Rectal smooth muscle tissue (tissue), 1 donor: ENCODE measurements at regions not wholly inside any gene's neighbourhood (a gene's known extent, or its start where the extent isn't known, plus 50 kb on each side); places are given as distances from the start of the nearest gene placed in this dataset.
"Not testable (repeated sequence)": the region's sequence is repeated elsewhere in the genome, so short reads cannot be mapped to it uniquely, and the experiment has no call there.

Experiments used
- H3K27ac ChIP-seq: one replicate; pipeline ENCODE4 v1.7.0; 2013; ENCODE audit warnings: low read depth, low read length, inconsistent platforms
- H3K27me3 ChIP-seq: one replicate; pipeline ENCODE4 v1.7.0; 2013; ENCODE audit warnings: low read length; ENCODE audit not compliant: control insufficient read depth, insufficient read depth
- H3K36me3 ChIP-seq: one replicate; pipeline ENCODE4 v1.7.0; 2013; ENCODE audit warnings: low read length; ENCODE audit not compliant: control insufficient read depth, insufficient read depth
- H3K4me1 ChIP-seq: one replicate; pipeline ENCODE4 v1.7.0; 2013; ENCODE audit warnings: low read length; ENCODE audit not compliant: control insufficient read depth, insufficient read depth
- H3K4me3 ChIP-seq: one replicate; pipeline ENCODE4 v1.7.0; 2013; ENCODE audit warnings: low read length
- H3K9ac ChIP-seq: one replicate; pipeline ENCODE4 v1.7.0; 2013; ENCODE audit warnings: low read length

DNA sequence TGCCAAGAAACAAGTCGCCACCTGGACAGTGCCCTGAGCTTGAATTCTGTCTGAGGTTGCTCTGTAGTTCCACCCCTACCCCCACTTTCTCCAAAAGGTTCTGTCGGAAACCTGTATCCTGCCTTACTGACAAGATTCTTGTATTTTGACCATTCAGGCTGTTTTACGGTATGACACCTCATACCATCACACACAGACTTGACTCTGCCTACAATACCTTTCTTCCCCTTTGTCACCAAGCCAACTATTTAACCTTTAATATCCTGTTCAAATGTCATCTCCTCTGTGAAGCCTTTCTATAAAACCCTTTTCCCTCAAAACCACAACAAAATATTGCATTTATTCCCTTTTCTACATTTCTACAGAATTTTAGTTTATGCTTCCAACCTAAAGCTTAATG lies 161.9 kb downstream of the VSIG4 start:
- H3K27ac ChIP-seq: no peak overlapping the region
- H3K4me1 ChIP-seq: no peaks in the 10 kb centered on the region
- H3K27me3 ChIP-seq: no peaks in the 10 kb centered on the region
- no peak overlapping the region for H3K4me3 ChIP-seq
- no peak overlapping the region for H3K9ac ChIP-seq
- no peaks in the 10 kb centered on the region for H3K36me3 ChIP-seq

DNA sequence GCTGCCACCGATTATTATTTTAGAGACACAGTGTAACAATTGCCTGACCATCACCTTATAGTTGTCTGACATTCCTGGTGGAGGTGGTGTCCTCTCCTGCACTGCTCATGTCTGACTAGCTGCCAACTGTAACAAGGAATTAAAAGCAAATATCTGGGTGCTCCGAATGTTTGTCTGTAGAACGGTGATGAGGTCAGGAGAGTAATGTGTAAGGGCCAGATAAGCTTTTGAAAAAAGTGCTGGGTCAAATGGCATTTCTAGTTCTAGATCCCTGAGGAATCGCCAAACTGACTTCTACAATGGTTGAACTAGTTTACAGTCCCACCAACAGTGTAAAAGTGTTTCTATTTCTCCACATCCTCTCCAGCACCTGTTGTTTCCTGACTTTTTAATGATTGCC lies 164.3 kb downstream of the VSIG4 start:
- H3K4me3 ChIP-seq, H3K27ac ChIP-seq, H3K36me3 ChIP-seq, H3K4me1 ChIP-seq, H3K9ac ChIP-seq, H3K27me3 ChIP-seq: not testable (repeated sequence)

DNA sequence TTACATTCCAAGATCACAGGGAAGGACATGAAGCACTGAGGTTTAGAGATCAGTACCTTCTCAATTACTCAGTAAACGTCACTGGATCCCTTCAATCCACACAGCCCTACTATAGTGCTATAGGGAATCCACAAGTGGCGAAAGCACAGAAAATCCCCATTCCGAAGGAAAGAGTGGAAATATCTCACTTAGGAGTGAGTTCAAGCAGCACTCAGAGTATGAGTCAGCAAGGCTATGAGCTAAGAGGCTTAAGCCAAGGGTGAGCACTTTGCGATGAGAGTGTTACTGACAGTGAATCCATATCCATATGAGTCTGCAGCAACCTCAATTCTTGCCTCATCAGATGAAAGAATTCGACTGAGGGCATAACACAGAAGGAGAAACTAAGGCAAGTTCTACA lies 165.1 kb downstream of the VSIG4 start:
- no peak overlapping the region for H3K9ac ChIP-seq
- H3K4me3 ChIP-seq: no peak overlapping the region
- H3K27me3 ChIP-seq: no peaks in the 10 kb centered on the region
- no peaks in the 10 kb centered on the region for H3K36me3 ChIP-seq
- no peaks in the 10 kb centered on the region for H3K4me1 ChIP-seq
- H3K27ac ChIP-seq: no peak overlapping the region

DNA sequence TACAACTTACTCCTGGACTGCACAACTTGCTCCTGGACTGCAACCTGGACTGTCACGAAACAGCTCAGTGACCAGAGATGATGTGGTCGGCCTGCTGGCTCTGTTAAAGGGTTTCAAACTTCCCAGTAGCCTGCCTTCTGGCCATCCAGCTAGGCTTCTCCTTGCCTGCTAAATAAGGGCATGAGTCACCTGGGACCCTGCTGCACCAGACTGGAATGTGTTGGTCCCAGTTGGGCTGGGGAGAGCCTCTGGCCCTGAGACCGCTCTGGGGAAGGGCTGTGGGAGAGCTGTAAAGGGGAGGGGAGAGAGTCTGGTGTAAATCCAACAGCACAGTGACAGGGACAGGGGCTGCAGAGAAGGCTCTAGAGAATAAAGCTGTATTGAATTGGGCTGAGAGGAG lies 165.8 kb downstream of the VSIG4 start:
- no peak overlapping the region for H3K4me3 ChIP-seq
- no peaks in the 10 kb centered on the region for H3K4me1 ChIP-seq
- H3K36me3 ChIP-seq: no peaks in the 10 kb centered on the region
- no peak overlapping the region for H3K27ac ChIP-seq
- H3K27me3 ChIP-seq: no peaks in the 10 kb centered on the region
- no peak overlapping the region for H3K9ac ChIP-seq

- no peaks in the 10 kb centered on the region for H3K4me1 ChIP-seq
- H3K27me3 ChIP-seq: no peaks in the 10 kb centered on the region
- H3K4me3 ChIP-seq: no peak overlapping the region
- H3K9ac ChIP-seq: no peak overlapping the region
- H3K27ac ChIP-seq: no peak overlapping the region
- H3K36me3 ChIP-seq: no peaks in the 10 kb centered on the region
Measured at GRCh38 chrX:65873385-65873784, 166.5 kb downstream of the VSIG4 start.

DNA sequence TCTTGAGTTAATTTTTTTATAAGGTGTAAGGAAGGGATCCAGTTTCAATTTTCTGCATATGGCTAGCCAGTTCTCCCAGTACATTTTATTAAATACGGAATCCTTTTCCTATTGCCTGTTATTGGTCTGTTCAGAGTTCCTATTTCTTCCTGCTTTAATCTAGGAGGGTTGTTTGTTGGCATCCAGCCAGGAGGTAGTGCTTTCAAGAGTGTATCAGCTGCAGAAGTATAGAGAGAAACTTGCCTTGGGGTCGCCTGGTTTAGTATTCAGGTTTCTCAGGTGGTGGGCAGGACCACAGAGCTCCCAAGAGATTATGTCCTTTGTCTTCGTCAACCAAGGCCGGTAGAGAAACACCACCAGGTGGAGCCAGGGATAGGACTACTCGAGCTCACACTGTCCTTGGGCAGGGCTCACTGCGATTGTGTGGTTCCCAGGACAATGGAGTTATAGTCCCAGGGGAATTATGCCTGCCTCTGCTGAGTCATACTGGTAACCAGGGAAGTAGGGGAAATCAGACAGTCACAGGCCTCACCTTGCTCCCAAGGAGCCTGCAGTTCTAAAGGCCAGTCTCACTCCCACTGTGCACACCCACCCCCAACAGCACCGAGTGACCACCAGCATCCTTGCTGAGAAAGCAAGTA lies 168.1 kb downstream of the VSIG4 start:
- Histone ChIP-seq H3K9ac (no peak overlapping the region), H3K36me3 (no peaks in the 10 kb centered on the region)

GRCh38 chrX:65870544-65870943 lies 169.3 kb downstream of the VSIG4 start:
- not testable (repeated sequence) for H3K27ac ChIP-seq, H3K4me3 ChIP-seq, H3K27me3 ChIP-seq, H3K36me3 ChIP-seq, H3K4me1 ChIP-seq, H3K9ac ChIP-seq

More for the DNA sequence above, 168.1 kb downstream of the VSIG4 start:
- no peak overlapping the region for H3K4me3 ChIP-seq
- no peak overlapping the region for H3K27ac ChIP-seq
- H3K4me1 ChIP-seq: no peaks in the 10 kb centered on the region
- H3K27me3 ChIP-seq: no peaks in the 10 kb centered on the region

DNA sequence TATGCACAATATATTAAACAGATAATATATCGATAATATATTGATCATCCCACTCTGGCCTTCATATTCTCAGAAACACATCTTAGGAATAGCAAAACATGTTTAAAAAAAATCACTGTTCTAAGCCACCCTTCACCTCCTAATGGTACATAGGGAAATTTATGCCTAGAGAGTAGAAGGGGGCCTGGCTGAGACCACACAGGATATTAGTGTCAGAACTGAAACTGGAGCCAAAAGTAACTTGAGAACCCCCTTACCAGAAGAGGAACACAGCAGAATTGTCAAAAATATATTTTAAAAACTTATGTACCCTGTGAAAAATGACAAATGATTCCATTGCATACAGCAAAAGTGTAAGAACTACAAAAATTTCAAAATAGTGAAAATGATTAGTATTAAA lies 173.1 kb downstream of the VSIG4 start:
- no peak overlapping the region for H3K27ac ChIP-seq
- peaks cover 3% of the 10 kb centered on the region for H3K27me3 ChIP-seq
- no peak overlapping the region for H3K4me3 ChIP-seq
- no peaks in the 10 kb centered on the region for H3K4me1 ChIP-seq
- H3K9ac ChIP-seq: no peak overlapping the region
- H3K36me3 ChIP-seq: no peaks in the 10 kb centered on the region

- no peak overlapping the region for H3K27ac ChIP-seq
- H3K4me3 ChIP-seq: no peak overlapping the region
Measured at GRCh38 chrX:65866146-65866545, 173.7 kb downstream of the VSIG4 start.

GRCh38 chrX:65862638-65863037 lies 177.2 kb downstream of the VSIG4 start:
- Histone ChIP-seq H3K27me3 (peaks cover 3% of the 10 kb centered on the region), H3K27ac (no peak overlapping the region), H3K9ac (no peak overlapping the region), H3K4me1 (no peaks in the 10 kb centered on the region), H3K36me3 (no peaks in the 10 kb centered on the region), H3K4me3 (no peak overlapping the region)

More at GRCh38 chrX:65866146-65866545, 173.7 kb downstream of the VSIG4 start:
- no peak overlapping the region for H3K9ac ChIP-seq
- peaks cover 3% of the 10 kb centered on the region for H3K27me3 ChIP-seq
- H3K4me1 ChIP-seq: no peaks in the 10 kb centered on the region
- H3K36me3 ChIP-seq: no peaks in the 10 kb centered on the region

DNA sequence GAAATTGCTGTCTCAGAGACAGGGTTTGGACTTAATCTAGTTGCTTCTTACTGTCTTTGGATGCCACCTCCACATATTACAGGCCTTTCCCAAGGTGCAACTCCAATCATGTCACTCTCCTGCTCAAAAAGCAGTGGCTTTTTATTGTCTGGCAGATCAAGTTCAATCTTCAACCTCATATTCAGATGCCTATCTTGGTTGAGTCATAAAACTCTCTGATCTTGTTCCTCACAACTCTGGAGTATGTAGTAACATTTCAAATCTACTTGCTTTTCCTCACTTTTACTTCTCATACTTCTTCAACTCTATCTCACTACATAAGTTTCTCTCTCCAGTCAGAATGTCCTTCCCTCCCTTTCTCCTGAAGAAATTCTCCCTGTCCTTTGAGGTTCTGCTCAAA lies 180.6 kb downstream of the VSIG4 start:
- Histone ChIP-seq H3K9ac (no peak overlapping the region), H3K4me3 (no peak overlapping the region), H3K27me3 (no peaks in the 10 kb centered on the region), H3K27ac (no peak overlapping the region), H3K4me1 (no peaks in the 10 kb centered on the region), H3K36me3 (no peaks in the 10 kb centered on the region)

- H3K4me3 ChIP-seq, H3K36me3 ChIP-seq, H3K4me1 ChIP-seq, H3K27ac ChIP-seq, H3K9ac ChIP-seq, H3K27me3 ChIP-seq: not testable (repeated sequence)
Measured at GRCh38 chrX:65854437-65854836, 185.4 kb downstream of the VSIG4 start.

GRCh38 chrX:65851306-65851705 lies 183.9 kb downstream of the MSN start:
- not testable (repeated sequence) for H3K4me1 ChIP-seq

More at GRCh38 chrX:65851306-65851705, 183.9 kb downstream of the MSN start:
- not testable (repeated sequence) for H3K27me3 ChIP-seq, H3K36me3 ChIP-seq, H3K4me3 ChIP-seq, H3K27ac ChIP-seq, H3K9ac ChIP-seq
